Peyer's patch (tissue), 4 donors: ENCODE measurements at regions not wholly inside any gene's neighbourhood (a gene's known extent, or its start where the extent isn't known, plus 50 kb on each side); places are given as distances from the start of the nearest gene placed in this dataset.
A peak's percentile ranks its signal among the peaks of the same experiment; 100 is the strongest.

Source experiments
- DNase-seq, 3 donors: peaks; one replicate each; pipeline ENCODE4 v3.0.0-alpha.2; 2017 to 2019
- H3K27ac ChIP-seq, 4 donors: fragments of 200-600 bp; sonication (generic); one replicate each; pipeline ENCODE4 v1.5.1; 2016 to 2019
- H3K27me3 ChIP-seq, 2 donors: fragments of 200-600 bp; sonication (generic); one replicate each; pipeline ENCODE4 v1.5.1; 2019
- H3K36me3 ChIP-seq, 3 donors: fragments of 200-600 bp; sonication (generic); one replicate each; pipeline ENCODE4 v1.5.1; 2016 to 2019
- H3K4me1 ChIP-seq, 4 donors: fragments of 200-600 bp; sonication (generic); one replicate each; pipeline ENCODE4 v1.5.1; 2016 to 2019
- H3K4me3 ChIP-seq, 4 donors: fragments of 200-600 bp; sonication (generic); 1 replicate in 3 of 4; 2 replicates in 1 of 4; pipeline ENCODE4 v1.5.1; 2016 to 2019; ENCODE audit warnings: mild to moderate bottlenecking in 1 of 4
- H3K9me3 ChIP-seq, 4 donors: fragments of 200-600 bp; sonication (generic); one replicate each; pipeline ENCODE4 v1.5.1; 2016 to 2019; ENCODE audit warnings: mild to moderate bottlenecking in 1 of 4
- CTCF ChIP-seq, 6 experiments: fragments of 450-650 bp in 4 of 6; fragments of 200-600 bp in 2 of 6; sonication (generic) in 1 of 6; IDR thresholded peaks; one replicate each; pipeline ENCODE4 v1.5.1; 2017 to 2019; ENCODE audit warnings: antibody characterized with exemption in 6 of 6, mild to moderate bottlenecking in 3 of 6, moderate library complexity in 1 of 6
- POLR2A ChIP-seq, 2 donors: fragments of 450-650 bp; IDR thresholded peaks; one replicate each; pipeline ENCODE4 v1.5.1; 2017; ENCODE audit warnings: antibody characterized with exemption in 2 of 2, mild to moderate bottlenecking in 2 of 2, moderate library complexity in 2 of 2

- no peaks in the 10 kb centered on the region for H3K36me3 ChIP-seq
- no peak overlapping the region for H3K4me3 ChIP-seq
- no peak overlapping the region for H3K27ac ChIP-seq
- no peak for DNase-seq
- no peaks in the 10 kb centered on the region for H3K9me3 ChIP-seq
- no peaks in the 10 kb centered on the region for H3K27me3 ChIP-seq
- no peak for TF ChIP-seq POLR2A (IDR thresholded peaks at IDR 0.05)
- TF ChIP-seq CTCF (IDR thresholded peaks at IDR 0.05) = no peak
- no peaks in the 10 kb centered on the region for H3K4me1 ChIP-seq
Measured at GRCh38 chr6:156420172-156420993, 356.8 kb upstream of the ARID1B start.

GRCh38 chr6:156419594-156419993, 357.6 kb upstream of the ARID1B start:
- Histone ChIP-seq H3K27ac (no peak overlapping the region), H3K4me3 (no peak overlapping the region), H3K9me3 (no peaks in the 10 kb centered on the region), H3K27me3 (no peaks in the 10 kb centered on the region), H3K36me3 (no peaks in the 10 kb centered on the region), H3K4me1 (no peaks in the 10 kb centered on the region)
- DNase-seq = no peak
- TF ChIP-seq POLR2A (IDR thresholded peaks at IDR 0.05) (no peak), CTCF (IDR thresholded peaks at IDR 0.05) (no peak)

- no peaks in the 10 kb centered on the region for H3K9me3 ChIP-seq
- DNase-seq = no peak
- no peak overlapping the region for H3K4me3 ChIP-seq
- no peak for TF ChIP-seq POLR2A (IDR thresholded peaks at IDR 0.05)
- no peak for TF ChIP-seq CTCF (IDR thresholded peaks at IDR 0.05)
- H3K36me3 ChIP-seq = no peaks in the 10 kb centered on the region
- H3K27me3 ChIP-seq = no peaks in the 10 kb centered on the region
- H3K27ac ChIP-seq = no peak overlapping the region
- no peaks in the 10 kb centered on the region for H3K4me1 ChIP-seq
Measured at GRCh38 chr6:156418253-156418652, 358.9 kb upstream of the ARID1B start.

GRCh38 chr6:156416391-156416790, 360.8 kb upstream of the ARID1B start:
- no peaks in the 10 kb centered on the region for H3K4me1 ChIP-seq
- no peaks in the 10 kb centered on the region for H3K9me3 ChIP-seq
- no peak for DNase-seq
- TF ChIP-seq POLR2A (IDR thresholded peaks at IDR 0.05) (no peak), CTCF (IDR thresholded peaks at IDR 0.05) (peak in 1 of 6 experiments; percentile 15)
- H3K36me3 ChIP-seq = no peaks in the 10 kb centered on the region
- no peaks in the 10 kb centered on the region for H3K27me3 ChIP-seq
- no peak overlapping the region for H3K27ac ChIP-seq
- no peak overlapping the region for H3K4me3 ChIP-seq

GRCh38 chr6:156413154-156413553, 364.0 kb upstream of the ARID1B start:
- no peaks in the 10 kb centered on the region for H3K4me1 ChIP-seq
- no peak overlapping the region for H3K27ac ChIP-seq
- no peaks in the 10 kb centered on the region for H3K27me3 ChIP-seq
- TF ChIP-seq POLR2A (IDR thresholded peaks at IDR 0.05) (no peak), CTCF (IDR thresholded peaks at IDR 0.05) (no peak)
- H3K36me3 ChIP-seq = no peaks in the 10 kb centered on the region
- no peak for DNase-seq
- H3K9me3 ChIP-seq = no peaks in the 10 kb centered on the region
- no peak overlapping the region for H3K4me3 ChIP-seq
